Neural cell (in vitro differentiated cells): ENCODE measurements at regions not wholly inside any gene's neighbourhood (a gene's known extent, or its start where the extent isn't known, plus 50 kb on each side); places are given as distances from the start of the nearest gene placed in this dataset.

Experiments
- H2AFZ ChIP-seq: fragments of 200-600, 300-800 bp; sonication (generic), shearing (Covaris generic); 2 replicates; pipeline ENCODE4 v1.6.0; 2014; ENCODE audit warnings: low read depth, mild to moderate bottlenecking, antibody characterized with exemption, low read length, moderate library complexity
- H3F3A ChIP-seq: fragments of 200-600 bp; shearing (Covaris generic); 2 replicates; pipeline ENCODE4 v1.6.1; 2016; ENCODE audit warnings: mild to moderate bottlenecking, moderate library complexity, mixed read lengths, antibody characterized with exemption, low read length; ENCODE audit not compliant: insufficient read depth, poor library complexity, severe bottlenecking
- H3K27ac ChIP-seq: fragments of 200-600, 300-800 bp; sonication (generic), shearing (Covaris generic); 2 replicates; pipeline ENCODE4 v1.5.1; 2014; ENCODE audit warnings: mild to moderate bottlenecking, low read length, moderate library complexity
- H3K27me3 ChIP-seq: fragments of 300-800, 200-600 bp; sonication (generic), shearing (Covaris generic); 2 replicates; pipeline ENCODE4 v1.6.0; 2014; ENCODE audit warnings: mild to moderate bottlenecking, low read depth, low read length, moderate library complexity; ENCODE audit not compliant: insufficient read depth
- H3K36me3 ChIP-seq: fragments of 300-800, 200-600 bp; sonication (generic), shearing (Covaris generic); 2 replicates; pipeline ENCODE4 v1.5.1; 2014; ENCODE audit warnings: mild to moderate bottlenecking, antibody characterized with exemption, low read length, moderate library complexity; ENCODE audit not compliant: insufficient read depth
- H3K4me2 ChIP-seq: fragments of 300-800, 200-600 bp; sonication (generic), shearing (Covaris generic); 2 replicates; pipeline ENCODE4 v1.6.0; 2014; ENCODE audit warnings: mild to moderate bottlenecking, low read length
- H3K4me3 ChIP-seq: fragments of 300-800, 200-600 bp; sonication (generic), shearing (Covaris generic); 2 replicates; pipeline ENCODE4 v1.5.1; 2014; ENCODE audit warnings: mild to moderate bottlenecking, low read length, moderate library complexity
- H3K79me2 ChIP-seq: fragments of 200-600 bp; shearing (Covaris generic); replicated peaks from 2 replicates; pipeline ENCODE4 v1.6.0; 2014; ENCODE audit warnings: mild to moderate bottlenecking, low read length, moderate library complexity; ENCODE audit not compliant: insufficient read depth
- H3K9ac ChIP-seq: fragments of 300-800, 200-600 bp; sonication (generic), shearing (Covaris generic); 2 replicates; pipeline ENCODE4 v1.6.1; 2016; ENCODE audit warnings: mild to moderate bottlenecking, low read length, mixed read lengths
- H3K9me2 ChIP-seq: fragments of 200-600 bp; shearing (Covaris generic); 2 replicates; pipeline ENCODE4 v1.6.1; 2016; ENCODE audit warnings: mild to moderate bottlenecking, low read length, mixed read lengths; ENCODE audit not compliant: insufficient read depth
- H3K9me3 ChIP-seq: fragments of 200-600, 300-800 bp; sonication (generic), shearing (Covaris generic); 2 replicates; pipeline ENCODE4 v1.6.1; 2016; ENCODE audit warnings: mild to moderate bottlenecking, mixed run types, low read length, moderate library complexity, mixed read lengths
- H4K20me1 ChIP-seq: fragments of 200-600 bp; shearing (Covaris generic); 2 replicates; pipeline ENCODE4 v1.6.1; 2016; ENCODE audit warnings: mild to moderate bottlenecking, mixed run types; ENCODE audit not compliant: insufficient read depth
- EP300 ChIP-seq: fragments of 450-650 bp; conservative IDR thresholded peaks from 2 replicates; pipeline ENCODE4 v1.6.1; 2014; ENCODE audit warnings: antibody characterized with exemption, mild to moderate bottlenecking, moderate library complexity; ENCODE audit not compliant: poor library complexity, severe bottlenecking
- EZH2 ChIP-seq: fragments of 200-600, 300-800 bp; shearing (Covaris generic), sonication (generic); IDR thresholded peaks from 2 replicates; pipeline ENCODE4 v1.6.1; 2014; ENCODE audit warnings: antibody characterized with exemption, low read length, borderline replicate concordance, mild to moderate bottlenecking; ENCODE audit not compliant: insufficient read depth, poor library complexity, severe bottlenecking
- MXI1 ChIP-seq: fragments of 450-650 bp; conservative IDR thresholded peaks from 2 replicates; pipeline ENCODE4 v1.6.1; 2014; ENCODE audit warnings: antibody characterized with exemption, mild to moderate bottlenecking; ENCODE audit not compliant: poor library complexity, severe bottlenecking
- POLR2AphosphoS5 ChIP-seq: IDR thresholded peaks from 2 replicates; pipeline ENCODE4 v1.6.1; 2012
- RAD21 ChIP-seq: fragments of 450-650 bp; conservative IDR thresholded peaks from 2 replicates; pipeline ENCODE4 v1.6.1; 2014; ENCODE audit warnings: antibody characterized with exemption, mild to moderate bottlenecking, moderate library complexity
- SMC3 ChIP-seq: fragments of 450-650 bp; conservative IDR thresholded peaks from 2 replicates; pipeline ENCODE4 v1.6.1; 2014; ENCODE audit warnings: antibody characterized with exemption, mild to moderate bottlenecking, moderate library complexity; ENCODE audit not compliant: poor library complexity
- TAF1 ChIP-seq: IDR thresholded peaks from 2 replicates; pipeline ENCODE4 v1.6.1; 2012; ENCODE audit warnings: low read depth
- TF ChIP-seq, protein P1 (sequence below): IDR thresholded peaks from 2 replicates; pipeline ENCODE4 v1.6.1; 2012; ENCODE audit warnings: borderline replicate concordance
- TF ChIP-seq, protein P2 (sequence below): fragments of 450-650 bp; IDR thresholded peaks from 2 replicates; pipeline ENCODE4 v1.5.1; 2014; ENCODE audit warnings: antibody characterized with exemption, mild to moderate bottlenecking, moderate library complexity; ENCODE audit not compliant: poor library complexity, severe bottlenecking

DNA sequence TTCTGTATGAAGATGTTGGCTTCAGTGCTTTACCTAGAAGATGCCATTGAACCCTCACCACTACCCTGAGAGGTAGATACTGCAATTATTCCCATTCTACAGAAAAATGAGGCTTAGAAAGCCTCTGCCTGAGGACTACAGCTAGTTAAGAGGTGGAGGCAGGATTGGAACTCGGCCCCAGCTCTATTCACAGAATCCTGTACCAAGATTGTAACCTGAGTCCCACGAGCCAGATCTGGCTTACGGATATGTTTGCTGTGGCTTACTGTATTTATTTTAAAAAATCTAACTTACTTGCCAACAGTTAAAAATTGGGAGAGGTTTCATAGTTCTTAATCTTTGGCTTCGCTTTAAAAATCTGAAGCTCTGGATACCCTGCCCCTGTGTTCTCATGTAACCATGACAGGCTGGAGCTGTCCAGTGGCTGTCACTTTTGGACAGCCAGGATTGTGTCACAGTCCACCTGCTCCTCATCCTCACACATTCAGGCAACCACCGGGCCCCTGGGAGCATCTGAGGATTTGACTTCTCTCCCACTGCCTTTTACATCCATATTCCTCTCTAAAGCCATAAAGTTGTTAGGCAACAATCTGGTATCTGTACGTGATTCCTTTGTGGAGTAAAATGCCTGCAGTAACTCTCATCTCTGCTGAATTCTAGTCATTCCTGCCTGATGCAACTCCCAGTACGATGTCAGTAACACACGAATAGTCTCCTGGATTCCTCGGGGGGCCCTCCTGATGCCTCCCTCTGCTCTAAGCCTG is 160.8 kb upstream of the SERP2 start:
- Histone ChIP-seq H3K27me3 (no peaks in the 10 kb centered on the region), H3K4me3 (no peak overlapping the region), H4K20me1 (no peaks in the 10 kb centered on the region), H3K9ac (no peak overlapping the region), H3K4me2 (no peak overlapping the region), H3K27ac (no peak overlapping the region), H2AFZ (no peak overlapping the region), H3K9me2 (no peaks in the 10 kb centered on the region), H3K36me3 (no peaks in the 10 kb centered on the region), H3K9me3 (no peaks in the 10 kb centered on the region), H3F3A (peaks cover 4% of the 10 kb centered on the region), H3K79me2 (no peaks in the 10 kb centered on the region)
- TF ChIP-seq POLR2AphosphoS5: no peak
- TF ChIP-seq, protein P1, sequence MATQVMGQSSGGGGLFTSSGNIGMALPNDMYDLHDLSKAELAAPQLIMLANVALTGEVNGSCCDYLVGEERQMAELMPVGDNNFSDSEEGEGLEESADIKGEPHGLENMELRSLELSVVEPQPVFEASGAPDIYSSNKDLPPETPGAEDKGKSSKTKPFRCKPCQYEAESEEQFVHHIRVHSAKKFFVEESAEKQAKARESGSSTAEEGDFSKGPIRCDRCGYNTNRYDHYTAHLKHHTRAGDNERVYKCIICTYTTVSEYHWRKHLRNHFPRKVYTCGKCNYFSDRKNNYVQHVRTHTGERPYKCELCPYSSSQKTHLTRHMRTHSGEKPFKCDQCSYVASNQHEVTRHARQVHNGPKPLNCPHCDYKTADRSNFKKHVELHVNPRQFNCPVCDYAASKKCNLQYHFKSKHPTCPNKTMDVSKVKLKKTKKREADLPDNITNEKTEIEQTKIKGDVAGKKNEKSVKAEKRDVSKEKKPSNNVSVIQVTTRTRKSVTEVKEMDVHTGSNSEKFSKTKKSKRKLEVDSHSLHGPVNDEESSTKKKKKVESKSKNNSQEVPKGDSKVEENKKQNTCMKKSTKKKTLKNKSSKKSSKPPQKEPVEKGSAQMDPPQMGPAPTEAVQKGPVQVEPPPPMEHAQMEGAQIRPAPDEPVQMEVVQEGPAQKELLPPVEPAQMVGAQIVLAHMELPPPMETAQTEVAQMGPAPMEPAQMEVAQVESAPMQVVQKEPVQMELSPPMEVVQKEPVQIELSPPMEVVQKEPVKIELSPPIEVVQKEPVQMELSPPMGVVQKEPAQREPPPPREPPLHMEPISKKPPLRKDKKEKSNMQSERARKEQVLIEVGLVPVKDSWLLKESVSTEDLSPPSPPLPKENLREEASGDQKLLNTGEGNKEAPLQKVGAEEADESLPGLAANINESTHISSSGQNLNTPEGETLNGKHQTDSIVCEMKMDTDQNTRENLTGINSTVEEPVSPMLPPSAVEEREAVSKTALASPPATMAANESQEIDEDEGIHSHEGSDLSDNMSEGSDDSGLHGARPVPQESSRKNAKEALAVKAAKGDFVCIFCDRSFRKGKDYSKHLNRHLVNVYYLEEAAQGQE: no peak
- TF ChIP-seq TAF1: no peak

DNA sequence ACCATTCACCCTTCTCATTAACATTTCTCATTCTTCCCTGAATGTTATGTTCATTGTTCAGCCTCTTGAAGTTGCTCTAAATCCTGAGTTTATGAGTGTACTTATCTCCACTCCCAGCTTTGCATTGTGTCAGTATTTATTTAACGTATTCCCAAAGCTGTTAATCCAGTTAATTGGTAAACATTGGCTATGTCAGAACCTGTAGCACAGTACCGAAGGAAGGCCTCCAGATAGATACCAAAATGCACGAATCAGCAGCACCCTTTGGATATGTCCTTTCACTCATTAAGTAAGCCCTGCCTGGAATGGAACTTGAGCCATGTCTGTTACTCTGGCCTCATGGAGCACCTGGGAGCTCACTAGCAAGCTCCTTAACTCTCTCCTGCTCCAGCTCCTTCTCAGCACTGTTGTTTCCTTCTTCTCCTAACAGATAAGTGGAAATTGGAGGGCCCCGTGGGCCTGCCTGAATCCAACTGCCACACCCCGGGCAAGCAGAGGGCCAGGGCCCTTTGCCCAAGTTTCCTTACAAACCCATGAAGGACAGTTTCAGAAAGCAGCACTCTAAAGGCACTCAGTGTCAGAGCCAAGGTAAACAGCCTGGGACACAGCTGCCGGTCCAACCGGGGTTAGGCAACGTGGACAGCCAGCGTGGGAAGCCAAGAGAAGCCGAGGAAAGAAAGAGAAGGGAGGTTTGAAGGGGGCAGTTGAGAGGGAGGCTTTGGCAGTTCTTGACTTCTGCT is 155.0 kb upstream of the SERP2 start:
- Histone ChIP-seq H3K9ac (no peak overlapping the region), H3K27me3 (no peaks in the 10 kb centered on the region), H3K27ac (no peak overlapping the region)

More for the DNA sequence above, 155.0 kb upstream of the SERP2 start:
- Histone ChIP-seq H3F3A (no peaks in the 10 kb centered on the region), H3K4me3 (no peak overlapping the region), H3K79me2 (no peaks in the 10 kb centered on the region), H3K36me3 (no peaks in the 10 kb centered on the region), H3K9me3 (no peaks in the 10 kb centered on the region), H3K4me2 (no peak overlapping the region), H4K20me1 (no peaks in the 10 kb centered on the region), H2AFZ (no peak overlapping the region), H3K9me2 (no peaks in the 10 kb centered on the region)
- no peak for TF ChIP-seq TAF1
- no peak for TF ChIP-seq POLR2AphosphoS5
- TF ChIP-seq EP300: no peak
- no peak for TF ChIP-seq EZH2
- TF ChIP-seq, protein P2, sequence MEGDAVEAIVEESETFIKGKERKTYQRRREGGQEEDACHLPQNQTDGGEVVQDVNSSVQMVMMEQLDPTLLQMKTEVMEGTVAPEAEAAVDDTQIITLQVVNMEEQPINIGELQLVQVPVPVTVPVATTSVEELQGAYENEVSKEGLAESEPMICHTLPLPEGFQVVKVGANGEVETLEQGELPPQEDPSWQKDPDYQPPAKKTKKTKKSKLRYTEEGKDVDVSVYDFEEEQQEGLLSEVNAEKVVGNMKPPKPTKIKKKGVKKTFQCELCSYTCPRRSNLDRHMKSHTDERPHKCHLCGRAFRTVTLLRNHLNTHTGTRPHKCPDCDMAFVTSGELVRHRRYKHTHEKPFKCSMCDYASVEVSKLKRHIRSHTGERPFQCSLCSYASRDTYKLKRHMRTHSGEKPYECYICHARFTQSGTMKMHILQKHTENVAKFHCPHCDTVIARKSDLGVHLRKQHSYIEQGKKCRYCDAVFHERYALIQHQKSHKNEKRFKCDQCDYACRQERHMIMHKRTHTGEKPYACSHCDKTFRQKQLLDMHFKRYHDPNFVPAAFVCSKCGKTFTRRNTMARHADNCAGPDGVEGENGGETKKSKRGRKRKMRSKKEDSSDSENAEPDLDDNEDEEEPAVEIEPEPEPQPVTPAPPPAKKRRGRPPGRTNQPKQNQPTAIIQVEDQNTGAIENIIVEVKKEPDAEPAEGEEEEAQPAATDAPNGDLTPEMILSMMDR: no peak
- no peak for TF ChIP-seq SMC3
- no peak for TF ChIP-seq RAD21
- no peak for TF ChIP-seq MXI1
- TF ChIP-seq, protein P1: no peak
